Psoas muscle (tissue), 7 donors: ENCODE measurements at regions not wholly inside any gene's neighbourhood (a gene's known extent, or its start where the extent isn't known, plus 50 kb on each side); places are given as distances from the start of the nearest gene placed in this dataset.

Experiments
- ATAC-seq, 4 donors: fragments of 200-7000 bp; cut with Tn5 transposase; one replicate each; pipeline ENCODE4 v1.9.1; 2020; ENCODE audit warnings: moderate library complexity in 3 of 4, mild to moderate bottlenecking in 2 of 4
- DNase-seq, 2 donors: peaks; one replicate each; pipeline ENCODE4 v3.0.0-alpha.2; 2020
- H3K27ac ChIP-seq: fragments of 200-600 bp; one replicate; pipeline ENCODE4 v1.8.0; 2022
- H3K27me3 ChIP-seq, 3 donors: fragments of 200-600 bp in 1 of 3; one replicate each; pipeline versions ENCODE4 v1.6.1 to v1.8.0; 2013 to 2022; ENCODE audit warnings: low read length in 2 of 3, mild to moderate bottlenecking in 2 of 3, moderate library complexity in 1 of 3; ENCODE audit not compliant: insufficient read depth in 3 of 3
- H3K36me3 ChIP-seq, 2 donors: fragments of 200-600 bp in 1 of 2; one replicate each; pipeline versions ENCODE4 v1.6.1 to v1.8.0; 2013 to 2022; ENCODE audit warnings: low read depth in 1 of 2, mild to moderate bottlenecking in 1 of 2, moderate library complexity in 1 of 2; ENCODE audit not compliant: insufficient read depth in 1 of 2
- H3K4me1 ChIP-seq: fragments of 200-600 bp; one replicate; pipeline ENCODE4 v1.8.0; 2022
- H3K4me3 ChIP-seq: fragments of 200-600 bp; one replicate; pipeline ENCODE4 v1.8.0; 2022; ENCODE audit warnings: mild to moderate bottlenecking
- H3K9me3 ChIP-seq: fragments of 200-600 bp; one replicate; pipeline ENCODE4 v1.8.0; 2022
- WGBS, 3 donors: extraction: QIAGEN DNeasy Blood & Tissue Kit; methylation state at CpG; one replicate each; pipeline versions ENCODE4 v1.1.6 to v1.1.7; 2013; 5-methylcytosine and 5-hydroxymethylcytosine counted together
- intact Hi-C, 2 donors: fragments of 100-400 bp; cut with DNase I; formaldehyde crosslinking; loops; one replicate each; pipeline versions ENCODE4 v1.11.0 to v1.14.2; 2022
- TF ChIP-seq, protein P1 (sequence below): fragments of 200-600 bp; IDR thresholded peaks from one replicate; pipeline ENCODE4 v1.8.0; 2022; ENCODE audit warnings: antibody characterized with exemption
- donor health status: healthy with polysubstance abuse.
- donor health status: DM: no; HTN: no; CAD: no; lungs with moderate emphysema.
- donor health status: Bipolar disorder and iron deficiency.
- donor health status: healthy.
- donor health status: DM: yes; HTN: yes; CAD: no.
- donor health status: DM: no; HTN: no; CAD: no.
- donor health status: DM: yes; HTN: yes; CAD: no.

DNA sequence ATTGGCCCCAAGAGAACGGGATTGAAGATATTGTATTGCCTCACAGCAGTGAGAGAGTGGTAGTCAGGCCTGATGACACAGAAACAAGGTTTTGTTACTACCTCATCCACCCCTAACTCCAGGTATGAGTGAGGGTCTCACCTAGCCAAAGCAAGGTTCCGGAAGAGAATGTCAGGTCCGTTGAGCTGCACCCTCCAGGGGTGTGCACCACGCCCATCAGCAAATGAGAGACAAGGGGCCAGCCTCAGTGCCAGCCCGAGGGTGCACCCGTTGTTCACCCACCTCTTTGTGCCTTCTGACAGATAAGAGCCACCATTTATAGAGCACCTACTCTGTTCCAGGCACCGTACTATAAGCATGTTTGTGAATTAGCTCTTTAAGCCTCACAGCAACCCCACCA is 121.9 kb upstream of the IPO9 start:
- TF ChIP-seq, protein P1, sequence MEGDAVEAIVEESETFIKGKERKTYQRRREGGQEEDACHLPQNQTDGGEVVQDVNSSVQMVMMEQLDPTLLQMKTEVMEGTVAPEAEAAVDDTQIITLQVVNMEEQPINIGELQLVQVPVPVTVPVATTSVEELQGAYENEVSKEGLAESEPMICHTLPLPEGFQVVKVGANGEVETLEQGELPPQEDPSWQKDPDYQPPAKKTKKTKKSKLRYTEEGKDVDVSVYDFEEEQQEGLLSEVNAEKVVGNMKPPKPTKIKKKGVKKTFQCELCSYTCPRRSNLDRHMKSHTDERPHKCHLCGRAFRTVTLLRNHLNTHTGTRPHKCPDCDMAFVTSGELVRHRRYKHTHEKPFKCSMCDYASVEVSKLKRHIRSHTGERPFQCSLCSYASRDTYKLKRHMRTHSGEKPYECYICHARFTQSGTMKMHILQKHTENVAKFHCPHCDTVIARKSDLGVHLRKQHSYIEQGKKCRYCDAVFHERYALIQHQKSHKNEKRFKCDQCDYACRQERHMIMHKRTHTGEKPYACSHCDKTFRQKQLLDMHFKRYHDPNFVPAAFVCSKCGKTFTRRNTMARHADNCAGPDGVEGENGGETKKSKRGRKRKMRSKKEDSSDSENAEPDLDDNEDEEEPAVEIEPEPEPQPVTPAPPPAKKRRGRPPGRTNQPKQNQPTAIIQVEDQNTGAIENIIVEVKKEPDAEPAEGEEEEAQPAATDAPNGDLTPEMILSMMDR, result no peak
- H3K36me3 ChIP-seq, result no peaks in the 10 kb centered on the region
- DNase-seq, result no peak
- intact Hi-C loops, result no loop called here
- no peaks in the 10 kb centered on the region for H3K27me3 ChIP-seq
- H3K27ac ChIP-seq, result no peak overlapping the region
- H3K4me3 ChIP-seq, result no peak overlapping the region
- 74 to 83% (median 76%) methylated on average over 7 of the region's 7 CpGs for WGBS, 3 donors
- no peak for ATAC-seq
- H3K4me1 ChIP-seq, result peaks cover 31% of the 10 kb centered on the region
- H3K9me3 ChIP-seq, result peaks cover 1% of the 10 kb centered on the region

DNA sequence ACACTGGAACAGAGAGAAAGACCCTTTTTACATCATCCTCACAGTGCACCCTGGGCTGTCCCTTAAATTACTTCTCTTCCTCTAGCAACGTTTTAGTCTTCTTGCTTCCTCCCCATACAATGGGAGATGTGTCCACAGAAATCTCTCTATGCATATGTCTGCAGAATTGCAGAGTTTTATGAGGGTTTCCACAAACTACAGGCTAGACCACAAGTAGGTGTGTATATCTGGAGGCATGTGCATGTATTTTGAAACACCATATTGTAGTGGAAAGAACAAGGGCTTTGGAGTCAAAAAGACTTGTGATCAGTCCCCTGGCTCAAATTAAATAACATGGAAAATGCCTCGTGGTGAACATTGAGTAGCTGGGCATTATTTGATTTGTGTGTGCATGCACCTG is 121.3 kb upstream of the IPO9 start:
- H3K36me3 ChIP-seq, result no peaks in the 10 kb centered on the region
- DNase-seq, result no peak
- no peak overlapping the region for H3K4me3 ChIP-seq
- intact Hi-C loops, result loop anchor here in 1 of 2 donors (2.0 kb wide), 1 partner anchor 85 kb away; no protein-coding TSS in a partner anchor
- peaks cover 31% of the 10 kb centered on the region for H3K4me1 ChIP-seq
- WGBS, 3 donors, result 14 to 24% (median 20%) methylated on average over 2 of the region's 2 CpGs
- H3K27me3 ChIP-seq, result no peaks in the 10 kb centered on the region
- H3K27ac ChIP-seq, result no peak overlapping the region
- TF ChIP-seq, protein P1, result no peak
- no peak for ATAC-seq
- H3K9me3 ChIP-seq, result no peaks in the 10 kb centered on the region

DNA sequence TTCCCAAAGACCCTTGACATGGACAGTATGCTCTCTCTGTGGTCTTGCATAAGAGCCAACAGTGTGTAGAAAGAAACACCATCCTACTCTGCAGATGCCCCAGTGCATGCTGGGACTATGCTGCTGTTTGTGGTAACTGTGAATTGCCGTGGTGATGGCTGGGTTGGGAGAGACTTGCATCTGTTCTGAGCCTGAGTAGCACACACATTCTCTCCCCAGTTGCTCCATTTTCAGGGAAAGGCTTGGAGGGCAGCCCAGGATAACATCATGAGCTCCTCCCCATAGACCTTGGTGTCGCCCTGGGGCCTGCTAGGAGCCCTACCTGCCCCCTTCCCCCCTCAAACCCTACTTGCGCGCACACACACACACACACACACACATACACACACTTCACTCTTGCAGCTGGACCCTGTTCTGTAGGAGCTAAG is 120.9 kb upstream of the IPO9 start:
- H3K27ac ChIP-seq, result no peak overlapping the region
- TF ChIP-seq, protein P1, result no peak
- peaks cover 31% of the 10 kb centered on the region for H3K4me1 ChIP-seq
- intact Hi-C loops, result loop anchor here in 1 of 2 donors (2.0 kb wide), 1 partner anchor 85 kb away; no protein-coding TSS in a partner anchor
- no peak for ATAC-seq
- no peak for DNase-seq
- H3K27me3 ChIP-seq, result no peaks in the 10 kb centered on the region
- no peaks in the 10 kb centered on the region for H3K9me3 ChIP-seq
- 52 to 75% (median 62%) methylated on average over 4 of the region's 4 CpGs for WGBS, 3 donors
- no peaks in the 10 kb centered on the region for H3K36me3 ChIP-seq
- no peak overlapping the region for H3K4me3 ChIP-seq

DNA sequence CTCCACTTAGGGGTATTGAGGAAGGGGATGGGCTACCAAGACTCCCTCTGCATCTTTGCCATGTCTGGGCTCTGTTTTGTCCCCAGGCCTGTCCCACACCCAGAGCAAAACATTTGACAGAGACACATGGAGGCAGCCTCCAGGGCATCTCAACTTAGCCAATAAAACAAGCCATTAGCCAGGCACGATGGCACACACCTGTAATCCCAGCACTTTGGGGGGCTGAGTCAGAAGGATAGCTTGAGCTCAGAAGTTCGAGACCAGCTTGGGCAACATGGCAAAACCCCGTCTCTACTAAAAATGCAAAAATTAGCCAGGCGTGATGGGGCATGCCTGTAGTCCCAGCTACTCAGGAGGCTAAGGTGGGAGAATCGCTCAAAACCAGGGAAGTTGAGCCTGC is 120.3 kb upstream of the IPO9 start:
- Histone ChIP-seq H3K4me3 (no peak overlapping the region), H3K4me1 (peaks cover 30% of the 10 kb centered on the region), H3K36me3 (no peaks in the 10 kb centered on the region), H3K27me3 (no peaks in the 10 kb centered on the region), H3K9me3 (no peaks in the 10 kb centered on the region), H3K27ac (no peak overlapping the region)
- WGBS, 3 donors, result 81 to 93% (median 85%) methylated on average over 5 of the region's 5 CpGs
- DNase-seq, result no peak
- TF ChIP-seq, protein P1, result no peak
- intact Hi-C loops, result loop anchor here (1.0 to 2.0 kb wide), 2 partner anchors 84 to 85 kb away; no protein-coding TSS in a partner anchor
- no peak for ATAC-seq
